Brain pericyte (primary cell): ENCODE measurements at regions not wholly inside any gene's neighbourhood (a gene's known extent, or its start where the extent isn't known, plus 50 kb on each side); places are given as distances from the start of the nearest gene placed in this dataset.

Source experiments
- DNase-seq: peaks from one replicate; pipeline ENCODE4 v3.0.0-alpha.2; 2012; ENCODE audit warnings: low read depth, low spot score

GRCh38 chr14:54207476-54208462, 189.0 kb upstream of the CDKN3 start:
- DNase-seq: no peak

DNA sequence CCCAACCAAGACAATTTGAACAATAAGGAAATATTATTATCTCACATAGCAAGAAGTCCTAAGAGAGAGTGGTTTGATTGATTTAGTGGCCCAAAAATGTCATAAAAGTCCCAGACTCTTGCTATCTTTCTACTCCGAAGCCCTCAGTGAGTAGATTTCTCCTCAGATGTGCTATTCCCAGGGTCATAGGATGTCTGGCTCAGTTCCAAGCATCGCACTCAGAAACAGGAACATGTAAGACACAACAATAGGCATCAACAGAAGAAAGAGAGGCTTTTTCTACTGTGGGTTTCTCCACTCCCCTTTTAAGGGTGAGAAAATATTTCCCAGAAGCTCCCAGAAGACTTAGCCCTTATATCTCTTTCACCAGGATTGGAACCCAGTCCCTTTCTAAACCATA, 188.1 kb upstream of the CDKN3 start:
- no peak for DNase-seq

DNA sequence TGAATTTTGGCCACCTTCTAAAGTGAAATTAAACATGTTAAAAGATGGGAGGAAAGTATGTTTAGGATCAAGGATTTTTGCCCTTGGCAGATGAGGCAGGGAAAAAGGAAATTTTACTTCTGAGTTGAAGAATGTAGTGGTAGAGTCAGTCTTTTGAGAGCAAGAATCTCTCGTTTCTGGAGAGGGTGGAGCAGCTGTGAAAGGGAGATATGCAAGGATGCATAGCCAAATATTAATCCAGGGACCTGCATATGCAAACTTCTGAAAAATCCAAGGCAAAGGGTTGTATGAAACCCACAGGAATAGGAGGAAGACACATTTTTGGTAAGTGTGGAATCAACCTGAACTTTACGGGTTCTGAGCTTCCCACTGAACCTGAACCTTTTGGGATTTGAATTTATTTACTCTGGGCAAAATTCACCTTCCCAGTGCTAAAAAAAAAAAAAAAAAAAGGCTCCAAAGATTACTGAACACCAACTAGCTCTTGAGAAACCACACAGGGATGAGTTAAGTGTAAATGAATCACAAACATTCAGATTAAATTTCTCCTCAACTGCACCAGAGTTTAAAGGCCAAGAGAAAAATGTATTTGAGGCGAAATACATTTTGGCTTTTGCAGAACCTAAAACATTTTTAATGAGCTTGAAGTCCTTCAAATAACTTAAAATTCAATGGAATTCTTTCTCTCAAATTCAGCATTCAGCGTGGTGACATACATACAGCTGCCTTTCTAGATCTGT, 187.1 kb upstream of the CDKN3 start:
- DNase-seq: no peak

DNA sequence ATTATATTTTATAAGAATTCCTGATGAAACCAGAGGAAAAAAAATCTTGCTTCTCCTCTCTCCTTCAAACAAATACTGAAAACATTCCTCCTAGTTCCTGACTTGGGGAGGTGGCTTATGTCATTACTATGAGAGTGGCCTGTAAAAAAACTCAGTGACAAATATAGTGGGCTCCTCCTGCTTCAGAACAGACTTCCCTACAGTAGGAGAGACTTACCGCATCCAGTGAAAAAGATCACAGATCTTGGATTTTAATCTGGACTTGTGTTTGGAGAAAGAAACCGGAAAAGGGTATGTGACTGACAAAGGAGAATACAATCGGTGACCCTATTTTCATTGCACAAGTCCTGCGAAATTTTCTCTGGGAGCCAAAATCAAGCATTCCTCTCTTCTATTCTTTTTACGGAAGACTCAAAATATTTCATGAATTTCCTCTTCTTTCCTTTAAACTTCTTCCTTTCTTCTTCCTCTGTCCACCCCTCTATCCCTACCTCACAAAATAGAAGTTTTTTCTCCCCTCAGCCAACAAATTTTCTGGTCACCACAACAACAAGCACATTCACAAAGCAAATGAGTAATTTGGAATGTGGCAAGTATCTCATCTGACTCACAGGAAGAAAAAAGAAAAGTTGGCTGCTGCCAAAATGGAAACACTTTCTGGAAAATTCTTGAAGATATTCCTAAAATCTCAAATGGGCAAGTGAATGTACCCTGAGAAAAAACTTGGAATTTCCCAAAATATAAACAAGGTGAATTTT, 185.1 kb upstream of the CDKN3 start:
- no peak for DNase-seq

GRCh38 chr14:54213536-54213935, 183.3 kb upstream of the CDKN3 start:
- no peak for DNase-seq

DNA sequence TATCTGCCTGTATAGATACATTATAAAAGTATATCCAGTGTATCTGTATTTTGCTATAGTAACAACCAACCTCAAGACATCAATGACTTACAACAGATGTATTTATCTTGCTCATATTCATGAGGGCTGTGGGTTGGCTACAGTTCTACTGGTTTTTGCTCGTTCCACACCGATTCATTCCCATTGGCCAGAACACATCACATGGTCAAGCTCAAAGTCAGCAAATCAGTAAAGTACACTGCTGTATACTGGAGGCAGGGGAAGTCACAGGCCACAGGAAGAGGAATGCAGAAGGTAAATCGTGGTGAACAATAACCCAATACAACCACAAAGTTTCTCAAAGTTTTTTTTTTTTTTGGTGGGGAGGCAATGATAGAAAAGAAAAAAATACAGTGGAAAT, 180.0 kb upstream of the CDKN3 start:
- DNase-seq: no peak

- DNase-seq: no peak
These were observed 177.3 kb upstream of the CDKN3 start for GRCh38 chr14:54219261-54220070.

DNA sequence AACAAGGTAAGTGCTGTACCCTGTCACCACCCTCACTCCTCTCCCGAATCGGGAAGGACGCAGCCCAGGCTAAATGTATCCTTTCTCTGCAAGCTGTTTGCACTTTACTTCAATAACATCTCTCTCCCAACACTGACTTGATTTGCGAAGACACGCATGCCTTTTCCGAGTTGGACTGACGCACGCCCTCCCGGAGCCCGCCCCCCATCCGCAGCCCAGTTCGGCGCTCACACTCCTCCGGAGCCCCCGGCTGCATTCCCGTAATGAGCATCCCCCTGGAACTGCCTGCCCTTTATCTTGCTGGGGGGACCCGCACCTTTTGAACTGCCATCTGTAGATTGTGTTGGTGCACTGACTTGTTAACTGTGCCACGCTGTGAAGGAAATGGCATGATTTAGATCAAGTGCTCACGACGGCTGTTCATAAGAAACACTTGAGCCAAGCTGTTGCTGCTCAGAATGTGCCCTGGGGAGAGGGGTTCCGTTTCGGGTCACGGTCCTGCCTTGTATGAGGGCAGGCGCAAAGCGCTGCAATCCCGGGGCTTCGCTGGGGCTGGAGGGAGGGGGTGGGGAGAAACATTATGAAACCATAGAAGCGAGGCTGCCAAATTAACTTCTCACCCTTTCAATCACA, 176.6 kb upstream of the CDKN3 start:
- no peak for DNase-seq

DNA sequence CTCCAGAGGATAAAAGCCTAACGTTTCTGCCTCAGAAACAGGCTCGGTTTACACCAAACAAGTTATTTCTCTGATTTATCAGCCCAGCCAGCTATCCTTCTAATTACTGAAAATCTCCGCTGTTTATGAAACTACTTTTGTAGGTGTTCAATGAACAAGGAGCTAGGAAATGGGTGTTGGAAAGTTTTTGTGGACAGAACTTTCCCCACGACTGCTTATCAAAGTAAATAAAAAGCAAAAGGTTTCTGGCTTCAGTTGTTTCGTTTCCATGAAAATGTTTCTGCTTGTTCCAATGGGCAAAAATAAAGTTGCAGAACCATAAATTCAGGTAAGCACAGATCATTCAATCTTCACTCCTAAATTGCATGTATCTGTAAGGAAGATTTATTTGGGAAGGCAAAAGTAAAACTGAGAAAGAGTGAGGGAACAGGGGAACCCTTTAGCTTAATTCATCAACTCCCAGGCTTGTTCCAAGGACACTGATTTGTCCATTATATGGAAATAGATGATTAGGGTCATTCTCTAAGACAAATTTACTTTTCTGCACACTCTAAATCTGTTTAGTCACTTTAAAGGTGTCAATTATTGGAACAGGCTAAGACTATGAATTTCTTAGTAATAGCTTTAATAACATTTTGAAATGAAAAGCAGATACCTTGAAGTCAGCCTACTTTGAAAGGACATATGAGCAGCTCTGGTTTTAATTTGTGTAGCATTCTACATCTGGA, 175.9 kb upstream of the CDKN3 start:
- no peak for DNase-seq

- no peak for DNase-seq
These were observed 175.4 kb upstream of the CDKN3 start for GRCh38 chr14:54221432-54221803.

GRCh38 chr14:54221971-54222370, 174.8 kb upstream of the CDKN3 start:
- DNase-seq: no peak

DNA sequence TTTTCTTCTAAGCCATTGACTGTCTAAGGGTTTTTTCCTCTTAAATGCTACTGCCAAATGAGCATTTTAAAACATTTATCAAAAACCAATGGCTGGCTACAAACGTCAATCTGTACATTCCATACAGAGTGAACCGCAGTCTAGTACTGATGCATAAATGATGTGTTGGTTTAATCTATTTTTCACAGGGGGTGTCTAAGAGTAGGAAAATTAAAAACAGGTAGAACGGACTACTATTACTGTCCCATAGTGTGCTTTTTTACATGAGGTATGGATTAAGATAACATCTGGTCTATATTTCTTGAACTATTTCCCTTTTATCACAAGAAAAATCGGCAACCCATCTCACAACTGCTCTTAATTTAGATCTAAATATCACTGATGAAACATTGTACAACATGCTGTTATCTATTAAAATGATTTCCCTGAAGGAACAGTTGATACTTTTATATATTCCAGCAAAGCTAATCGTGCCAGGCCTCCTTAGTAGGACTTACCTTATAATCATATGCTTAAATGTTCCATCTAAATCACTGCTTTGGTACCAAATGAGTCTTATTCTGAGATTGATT, 172.9 kb upstream of the CDKN3 start:
- DNase-seq: no peak

DNA sequence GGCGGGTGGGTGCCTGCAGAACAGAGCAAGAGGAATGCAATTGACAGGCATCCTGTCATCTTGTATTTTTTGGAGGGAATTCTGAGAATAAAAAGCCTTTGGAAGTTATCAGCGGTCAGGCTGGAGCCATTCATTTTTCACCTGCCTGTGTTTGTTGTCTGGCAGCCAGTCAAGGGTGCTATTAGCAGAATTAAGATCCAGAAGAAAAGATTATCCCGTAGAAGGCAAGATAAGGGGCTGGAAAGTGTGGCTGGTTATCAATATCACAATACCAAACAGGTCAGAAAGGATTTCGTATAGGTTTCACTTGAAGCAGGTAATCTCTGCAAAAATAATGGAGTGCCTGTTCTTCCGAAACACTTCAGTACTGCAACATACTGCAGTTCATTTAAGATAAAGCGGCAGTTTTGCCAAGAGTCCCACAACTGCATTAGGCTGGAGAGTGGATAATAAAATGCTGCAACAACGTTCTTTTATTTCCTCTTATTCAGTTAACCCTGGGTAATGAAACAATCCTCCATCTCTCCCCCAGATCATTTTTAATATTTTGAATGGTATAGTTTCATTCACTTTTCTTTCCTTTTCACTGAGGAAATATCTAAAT, 171.2 kb upstream of the CDKN3 start:
- DNase-seq: no peak

GRCh38 chr14:54226103-54226502, 170.7 kb upstream of the CDKN3 start:
- DNase-seq: no peak

DNA sequence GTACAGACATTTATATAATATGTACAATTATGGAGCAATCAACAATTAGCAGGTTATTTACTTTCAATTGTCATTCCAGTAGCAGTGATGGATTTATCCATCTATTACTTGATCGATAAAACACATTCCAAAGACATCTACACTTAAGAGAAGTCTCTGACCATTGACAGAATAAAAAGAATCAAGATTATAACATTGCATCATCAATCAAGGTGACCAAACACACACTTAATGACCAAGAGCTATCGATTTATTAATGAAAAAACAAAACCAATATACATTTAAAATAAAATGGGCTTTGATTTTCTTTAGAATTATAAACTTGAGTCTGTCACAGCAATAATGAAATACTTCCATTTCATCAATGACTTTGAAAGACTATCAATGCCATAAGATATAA, 170.2 kb upstream of the CDKN3 start:
- no peak for DNase-seq

GRCh38 chr14:54229136-54229535, 167.7 kb upstream of the CDKN3 start:
- DNase-seq: no peak

DNA sequence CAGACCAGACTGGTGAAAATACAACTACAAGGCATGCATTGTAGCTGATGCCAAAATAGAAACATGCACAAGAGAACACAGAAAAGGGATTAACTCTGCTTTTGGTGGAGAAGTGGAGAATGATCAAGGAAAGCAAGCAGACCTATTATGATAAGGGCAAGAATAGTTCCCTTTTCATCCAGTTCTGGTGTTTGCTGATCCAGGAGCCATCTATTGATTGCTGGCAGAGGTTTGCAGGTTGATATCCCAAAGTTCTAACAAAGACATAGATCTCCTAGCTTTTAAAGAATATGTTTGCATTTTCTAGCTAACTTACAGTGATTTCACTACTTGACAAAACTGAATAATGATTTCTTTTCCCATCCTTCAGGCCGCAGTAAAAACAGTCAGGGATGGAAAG, 166.2 kb upstream of the CDKN3 start:
- no peak for DNase-seq

- no peak for DNase-seq
These were observed 164.1 kb upstream of the CDKN3 start for GRCh38 chr14:54232735-54233134.

- DNase-seq: no peak
These were observed 155.3 kb upstream of the CDKN3 start for GRCh38 chr14:54241517-54241916.
